HG02763 (cell line): ENCODE measurements at regions not wholly inside any gene's neighbourhood (a gene's known extent, or its start where the extent isn't known, plus 50 kb on each side); places are given as distances from the start of the nearest gene placed in this dataset.
A peak's percentile ranks its signal among the peaks of the same experiment; 100 is the strongest.

Source experiments
- ATAC-seq: cut with Tn5 transposase; IDR thresholded peaks from one replicate; pipeline ENCODE4 v1.9.1; 2021; ENCODE audit warnings: mild to moderate bottlenecking, moderate library complexity; ENCODE audit not compliant: unreplicated experiment

DNA sequence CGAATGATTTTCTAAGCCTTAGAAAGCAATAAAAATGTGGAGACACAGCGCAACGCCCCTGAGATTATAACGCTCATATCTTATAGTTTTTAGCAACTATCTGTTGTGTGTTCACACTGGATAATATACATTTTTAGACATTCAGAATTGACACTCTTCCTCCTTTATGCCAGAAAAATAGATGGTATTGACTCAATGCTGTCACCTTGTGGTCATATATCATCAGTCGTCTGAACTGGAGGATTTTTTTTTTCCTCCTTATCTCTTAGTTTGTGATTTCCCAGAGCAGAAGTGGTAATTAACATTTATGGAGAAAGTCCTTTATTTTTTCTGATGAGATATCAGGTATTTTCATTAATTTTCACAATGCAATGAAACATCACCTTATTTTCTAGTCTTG lies 759.6 kb downstream of the RAB28 start:
- ATAC-seq, result no peak

DNA sequence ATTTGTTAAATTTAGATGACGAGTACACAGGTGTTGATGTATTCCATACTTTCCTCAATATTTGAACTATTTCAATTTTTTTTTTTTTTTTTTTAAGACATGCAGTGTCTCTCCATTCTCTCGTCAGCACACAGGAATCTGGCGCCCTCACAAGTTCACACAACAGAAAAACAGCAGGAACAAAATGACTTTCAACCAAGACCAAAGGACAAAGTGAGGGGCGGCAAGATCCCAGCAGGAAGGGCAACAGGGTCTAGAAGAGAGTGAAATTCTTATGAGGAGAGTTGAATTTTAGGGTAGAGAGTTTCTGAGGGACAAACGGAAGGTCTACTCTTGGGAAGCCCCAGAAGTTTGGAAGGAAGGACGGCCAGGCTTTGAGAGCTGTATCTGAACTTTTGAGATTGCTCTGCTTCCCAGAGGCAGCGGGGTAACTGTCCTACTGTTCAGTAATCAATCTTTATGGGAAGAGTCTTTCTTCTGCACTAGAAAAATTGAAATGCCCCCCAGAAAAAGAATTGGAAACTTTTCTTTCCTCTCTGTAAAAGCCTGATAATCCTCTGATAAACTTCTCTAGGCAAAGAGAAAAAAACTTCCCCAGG lies 760.2 kb downstream of the RAB28 start:
- ATAC-seq, result no peak

DNA sequence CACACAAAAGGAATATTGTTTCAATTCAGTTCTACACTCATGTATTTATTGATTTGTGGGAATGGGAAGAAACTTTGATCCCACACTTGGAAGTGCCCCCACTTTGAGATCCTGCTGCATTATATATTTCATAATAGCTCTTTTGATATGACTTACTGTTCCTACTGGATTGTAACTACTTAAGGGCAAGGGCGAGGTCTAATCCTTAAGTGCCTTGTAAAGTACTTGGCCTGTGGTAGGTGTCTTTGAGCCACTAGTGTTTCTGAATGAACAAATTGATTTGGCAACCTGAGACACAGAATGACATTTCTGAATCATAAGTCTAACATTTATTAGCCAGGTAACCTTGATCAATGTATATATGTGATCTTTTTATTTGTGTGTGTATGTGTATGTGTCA lies 767.2 kb downstream of the RAB28 start:
- ATAC-seq, result no peak

DNA sequence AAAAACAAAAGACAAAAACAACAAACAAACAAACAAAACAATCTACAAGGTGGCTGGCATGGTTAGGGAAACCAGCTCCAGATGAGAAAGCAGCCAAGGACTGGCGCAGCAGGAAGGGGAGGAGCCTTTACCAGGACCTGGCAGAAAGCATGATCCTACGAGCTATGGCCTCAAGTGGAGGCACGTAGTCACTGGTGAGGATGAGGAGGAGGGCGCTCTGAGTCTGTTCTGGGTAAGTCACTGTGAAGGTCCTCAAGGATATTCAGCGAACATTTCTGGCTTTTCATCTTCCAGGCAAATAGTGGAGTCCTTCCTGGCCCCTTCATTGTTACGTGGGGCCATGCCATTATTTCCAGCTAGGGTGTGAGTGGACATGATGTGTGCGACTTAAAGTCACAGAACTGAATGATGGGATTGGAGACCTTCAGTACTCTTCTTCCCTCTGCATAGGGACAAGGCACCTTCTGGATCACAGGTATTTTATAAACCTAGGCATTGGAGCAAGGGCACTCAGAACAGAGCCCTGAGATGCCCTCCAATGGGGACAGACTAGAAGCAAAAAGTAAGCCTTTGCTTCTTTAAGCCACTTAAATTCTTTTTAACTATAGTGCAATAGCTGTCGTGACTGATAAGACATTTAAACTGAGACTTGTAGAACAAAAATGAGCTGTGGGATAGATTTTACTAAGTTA lies 771.3 kb downstream of the RAB28 start:
- ATAC-seq, result no peak

DNA sequence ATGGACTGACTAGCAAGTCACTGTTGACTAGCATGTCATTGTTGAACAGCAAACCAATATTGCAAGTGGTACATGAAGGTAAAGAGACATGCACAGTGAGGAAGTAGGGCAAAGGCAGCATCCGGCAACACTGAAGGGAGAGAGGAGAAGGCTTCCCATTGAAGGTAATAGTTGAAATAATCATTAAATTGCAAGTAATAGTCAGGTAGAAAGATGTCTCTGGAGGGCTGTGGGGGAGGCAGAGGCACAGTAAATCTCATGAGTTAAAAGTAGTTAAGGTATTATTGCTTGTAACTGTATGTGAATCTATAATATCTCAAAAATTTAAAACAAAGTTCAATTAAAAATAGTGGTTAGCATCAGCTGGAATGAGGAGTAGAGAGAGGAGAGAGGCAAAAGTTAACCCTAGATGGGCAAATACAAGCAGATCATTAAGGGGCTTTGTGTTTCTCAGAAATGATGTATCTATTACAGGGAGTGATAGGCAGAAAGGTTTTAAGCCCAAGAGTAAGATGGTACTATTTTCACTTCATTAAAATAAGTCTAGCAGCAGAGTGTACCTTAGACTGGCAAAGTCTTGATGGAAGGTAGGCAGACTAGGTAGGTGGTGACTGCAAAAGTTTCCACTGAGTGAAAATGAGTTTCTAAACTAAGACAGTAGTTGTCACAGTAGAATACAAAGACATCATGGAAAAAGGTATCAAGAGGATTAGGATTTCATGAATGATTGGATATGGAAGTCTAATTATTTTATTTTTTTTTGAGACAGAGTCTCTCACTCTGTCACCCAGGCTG lies 776.6 kb downstream of the RAB28 start:
- no peak for ATAC-seq

DNA sequence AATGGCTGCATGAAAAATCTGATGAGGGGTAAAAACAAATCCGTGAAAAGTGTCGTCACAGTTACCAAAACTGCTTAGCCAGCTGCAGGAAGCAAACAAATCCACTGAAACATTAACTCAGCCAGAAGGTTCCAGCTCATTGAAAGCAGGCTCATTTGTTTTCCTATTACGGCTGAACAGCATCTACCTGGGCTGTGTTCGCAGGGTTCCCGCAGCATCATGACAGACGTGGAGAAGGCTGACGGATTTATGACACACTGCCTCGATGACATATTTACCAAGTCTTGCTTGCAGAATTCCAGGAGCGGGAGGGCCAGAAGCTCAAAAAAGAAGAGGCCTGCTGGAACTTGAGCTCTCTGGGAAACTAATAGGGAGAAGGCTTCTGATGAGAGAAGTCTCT lies 781.1 kb downstream of the RAB28 start:
- no peak for ATAC-seq

DNA sequence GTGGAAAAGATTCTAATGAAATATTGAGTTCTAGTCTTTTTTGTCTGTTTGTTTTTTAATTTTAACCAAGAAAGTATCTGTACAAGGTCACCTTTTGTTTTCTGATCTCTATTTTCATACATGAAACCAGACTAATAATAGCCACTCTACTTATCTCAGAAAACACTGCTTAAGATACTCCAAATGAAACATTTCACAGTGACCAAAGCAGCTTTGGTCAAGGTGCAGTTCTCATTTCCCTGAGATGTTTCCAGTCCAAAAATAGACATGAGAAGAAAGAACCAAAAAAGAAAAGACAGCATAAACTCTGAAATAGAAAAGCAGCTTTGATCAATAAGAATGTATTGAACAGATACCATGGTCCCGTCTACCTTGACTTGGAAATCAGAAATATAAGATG lies 782.8 kb downstream of the RAB28 start:
- ATAC-seq, result no peak

DNA sequence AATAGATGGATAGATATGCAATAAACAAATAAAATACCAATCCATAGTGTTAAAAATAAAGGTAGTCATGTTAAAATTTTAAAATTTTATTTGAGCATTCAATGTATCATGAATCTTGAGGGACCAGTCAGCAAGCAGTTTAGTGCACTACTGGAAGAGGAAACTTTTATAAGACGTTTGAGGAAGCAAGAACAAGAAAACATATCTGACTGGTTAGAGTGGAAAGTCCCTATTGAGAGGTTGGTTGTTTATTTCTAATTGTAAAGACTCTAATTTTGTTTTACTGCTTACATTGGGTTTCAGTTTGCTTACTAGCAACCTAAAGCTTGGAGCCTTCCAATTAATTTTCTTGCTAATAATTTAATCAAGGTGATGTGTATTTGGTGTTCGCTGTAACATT lies 786.2 kb downstream of the RAB28 start:
- ATAC-seq, result peak; percentile 52

DNA sequence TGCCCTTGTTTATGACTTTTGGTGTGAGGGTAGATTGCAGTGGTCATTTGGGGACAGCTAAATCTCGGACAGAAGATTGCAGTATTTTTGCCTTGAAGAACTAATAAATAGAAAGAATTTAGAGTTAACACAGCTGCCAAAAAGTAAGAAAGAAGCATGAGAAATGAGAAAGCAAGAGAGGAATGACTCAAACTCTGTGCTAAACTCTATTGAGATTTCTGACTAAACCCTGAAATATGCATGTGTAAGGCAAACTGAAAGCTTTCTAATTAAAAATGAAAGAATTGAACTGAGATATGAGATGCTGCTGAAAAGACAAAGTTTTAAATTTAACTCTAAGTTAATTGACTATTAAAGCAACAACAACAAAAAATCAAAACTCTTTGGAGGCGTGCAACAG lies 791.3 kb downstream of the RAB28 start:
- no peak for ATAC-seq

DNA sequence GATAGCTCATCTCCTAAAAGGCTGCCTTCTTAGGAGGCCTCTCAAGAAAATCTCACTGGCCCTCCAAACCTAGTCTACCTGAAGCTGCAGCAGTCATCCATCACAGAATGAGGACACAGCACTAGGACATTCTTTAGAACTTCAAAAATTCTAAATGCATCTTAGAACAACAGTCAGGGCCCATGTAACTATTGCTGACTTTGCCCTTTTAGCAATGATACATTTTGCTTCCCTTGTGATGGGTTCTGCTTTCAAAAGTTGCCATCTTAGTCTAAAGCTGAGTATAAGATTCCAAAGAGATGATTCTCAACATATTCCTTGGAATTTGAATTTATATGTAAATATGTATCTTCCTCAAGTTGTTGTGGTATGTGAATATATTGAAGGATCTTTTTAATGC lies 793.0 kb downstream of the RAB28 start:
- ATAC-seq, result no peak

DNA sequence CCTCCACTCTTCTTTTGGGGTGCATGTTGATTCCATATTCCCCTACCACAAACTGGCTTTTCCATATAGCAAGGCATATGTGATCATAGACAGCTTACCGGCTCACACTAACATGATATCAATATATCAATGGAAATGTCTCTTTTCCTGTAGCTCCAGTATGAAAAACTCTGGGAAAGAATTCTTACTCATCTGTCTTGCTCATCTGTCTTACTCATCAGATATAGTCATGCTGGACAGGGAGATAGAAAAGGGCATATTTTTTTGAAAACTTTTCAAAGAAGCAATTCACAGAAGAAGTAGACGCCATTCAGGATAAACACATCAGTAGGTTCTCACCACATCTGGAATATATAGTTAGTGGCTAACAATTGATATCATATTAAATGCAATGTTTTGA lies 794.7 kb downstream of the RAB28 start:
- ATAC-seq, result no peak

DNA sequence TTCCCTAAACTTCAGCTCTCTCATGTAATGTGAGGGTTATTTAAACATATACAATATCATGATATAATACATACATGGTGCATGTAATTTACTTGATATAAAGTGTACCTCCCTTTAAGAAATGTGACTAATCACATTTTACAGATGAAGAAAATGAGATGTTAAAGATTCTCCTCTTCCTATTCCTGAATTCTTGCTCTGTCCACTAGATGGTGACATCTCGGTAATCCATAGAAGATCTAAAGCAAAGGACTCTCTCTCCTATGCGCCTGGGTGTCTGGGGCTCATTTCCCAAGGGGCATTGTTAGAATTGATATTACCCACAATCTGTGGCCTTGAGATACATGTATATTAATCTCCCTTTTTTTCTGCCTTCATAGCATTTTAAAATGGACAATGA lies 804.9 kb downstream of the RAB28 start:
- ATAC-seq, result no peak

DNA sequence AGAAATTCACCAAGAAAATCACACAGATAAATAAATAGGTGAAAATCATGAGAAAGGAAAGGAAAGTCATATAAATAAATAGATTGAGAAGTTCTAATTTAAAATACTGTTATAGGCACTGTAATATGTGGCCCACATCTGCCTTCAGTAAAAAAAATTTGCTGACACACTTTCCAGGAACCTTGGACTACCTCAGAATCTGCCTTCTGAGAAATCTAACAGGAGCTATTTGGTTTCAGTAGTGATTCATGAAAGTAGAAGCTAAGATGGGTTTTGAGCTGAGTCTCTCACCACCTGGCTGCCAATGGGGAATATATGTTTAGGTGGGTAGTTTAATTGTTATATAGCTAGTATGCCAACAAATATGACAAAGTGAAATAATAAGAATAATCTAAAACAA lies 810.0 kb downstream of the RAB28 start:
- ATAC-seq, result no peak

DNA sequence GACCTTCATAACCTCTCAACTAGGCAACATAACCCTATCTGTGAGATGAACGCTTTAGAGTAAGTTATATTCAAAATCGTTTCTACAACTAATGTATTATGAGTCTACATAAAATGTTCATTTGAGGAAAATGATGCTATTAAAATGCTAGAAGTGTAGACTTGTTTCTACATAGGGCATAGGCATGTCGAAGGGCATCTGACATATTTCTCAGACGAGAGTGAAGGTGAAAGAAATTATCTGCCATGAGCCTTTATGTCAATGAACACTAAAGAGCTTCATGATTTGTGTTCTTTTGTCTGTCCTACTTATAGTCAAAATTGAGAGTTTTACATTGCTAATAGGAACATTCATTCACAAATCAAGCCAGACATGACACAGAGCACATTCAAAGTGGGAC lies 811.8 kb downstream of the RAB28 start:
- no peak for ATAC-seq

DNA sequence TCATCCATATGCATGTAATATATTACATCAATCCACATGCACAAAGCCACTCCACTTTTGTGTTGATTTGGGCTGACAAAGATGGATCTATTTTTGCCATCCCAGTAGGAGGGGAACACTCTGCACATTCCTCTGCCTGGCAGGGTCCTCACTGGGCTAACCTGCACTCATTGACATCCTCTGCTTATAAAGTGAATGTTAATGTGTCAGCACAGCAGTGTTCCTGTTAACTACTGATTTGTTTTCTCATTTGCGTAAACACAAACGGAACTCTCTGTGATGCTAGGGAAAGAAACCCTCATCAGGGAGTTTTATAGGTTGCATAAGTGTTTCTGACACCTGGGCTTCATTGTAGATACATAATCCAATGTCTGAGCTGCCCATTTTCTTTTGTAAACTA lies 826.0 kb downstream of the RAB28 start:
- ATAC-seq, result no peak

DNA sequence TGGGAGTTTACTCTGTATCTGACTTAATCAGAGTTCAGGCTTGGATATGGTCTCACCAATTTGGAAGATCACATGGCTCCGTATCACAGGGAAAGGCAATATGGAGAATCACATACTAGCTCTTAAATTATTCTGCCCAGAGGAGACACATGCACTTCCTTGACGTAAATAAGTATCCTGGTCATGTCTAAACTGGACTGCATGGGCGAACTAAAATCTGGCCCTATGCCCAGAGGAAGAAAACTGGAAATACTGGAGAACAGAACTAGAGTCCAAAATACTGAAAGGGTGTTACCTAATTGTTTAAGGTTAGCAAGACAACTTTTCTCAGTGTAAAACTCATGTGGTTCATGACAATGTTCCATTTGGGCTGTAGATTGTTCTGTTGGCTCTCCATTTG lies 832.3 kb downstream of the RAB28 start:
- ATAC-seq, result no peak

DNA sequence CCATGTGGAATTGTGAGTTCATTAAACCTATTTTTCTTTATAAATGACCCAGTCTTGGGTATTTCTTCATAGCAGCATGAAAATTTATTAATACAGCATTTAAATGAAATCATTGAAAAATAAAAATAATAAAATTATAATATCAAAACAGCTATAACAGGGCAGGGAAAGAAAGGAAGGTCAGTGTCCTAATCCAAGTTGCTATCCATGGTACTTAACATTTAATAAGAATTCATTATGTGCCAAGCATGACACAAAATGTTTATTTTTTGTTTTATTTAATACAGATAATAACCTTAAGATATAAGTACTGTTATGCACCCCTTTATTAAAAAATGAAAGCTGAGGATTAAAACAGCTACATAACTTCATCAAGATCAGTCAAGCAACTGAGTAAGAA lies 838.4 kb downstream of the RAB28 start:
- ATAC-seq, result no peak

DNA sequence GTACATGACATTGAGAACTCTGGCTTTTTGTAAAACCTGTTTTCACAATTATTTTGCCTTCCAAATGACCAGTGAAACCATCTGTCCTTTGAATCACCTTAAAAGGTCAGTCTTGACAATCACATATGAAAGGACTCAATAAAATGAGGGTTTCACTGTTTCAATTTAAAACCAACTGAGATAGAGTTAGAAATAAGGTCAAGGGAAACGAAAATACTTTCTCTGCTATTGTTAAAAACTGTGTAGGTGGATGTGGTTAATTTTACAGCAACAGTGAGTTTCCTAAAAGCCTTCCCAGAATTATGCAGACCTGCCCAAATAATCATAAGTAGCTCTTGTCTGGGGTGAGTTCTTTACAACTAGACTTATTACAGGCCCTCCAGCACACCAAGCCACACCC lies 839.9 kb downstream of the RAB28 start:
- no peak for ATAC-seq

DNA sequence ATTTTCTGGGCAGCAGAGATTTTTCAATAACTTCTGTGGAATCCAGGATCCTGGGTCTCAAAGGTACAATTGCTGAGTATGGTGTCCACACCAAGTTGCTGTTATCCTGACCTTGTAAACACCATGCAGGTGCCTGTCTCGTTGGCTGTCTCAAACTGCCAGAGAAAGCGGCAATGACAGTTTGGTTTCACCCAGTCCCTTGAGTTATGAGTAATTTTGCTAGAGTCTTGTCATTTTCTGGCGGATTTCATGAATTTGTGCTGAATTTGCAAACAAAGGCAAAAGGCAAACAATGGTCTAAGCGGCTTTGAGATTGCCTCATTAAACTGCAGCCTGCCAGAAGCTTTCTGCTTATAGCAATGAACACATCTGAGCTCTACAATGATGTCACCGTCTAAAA lies 847.9 kb downstream of the RAB28 start:
- no peak for ATAC-seq

DNA sequence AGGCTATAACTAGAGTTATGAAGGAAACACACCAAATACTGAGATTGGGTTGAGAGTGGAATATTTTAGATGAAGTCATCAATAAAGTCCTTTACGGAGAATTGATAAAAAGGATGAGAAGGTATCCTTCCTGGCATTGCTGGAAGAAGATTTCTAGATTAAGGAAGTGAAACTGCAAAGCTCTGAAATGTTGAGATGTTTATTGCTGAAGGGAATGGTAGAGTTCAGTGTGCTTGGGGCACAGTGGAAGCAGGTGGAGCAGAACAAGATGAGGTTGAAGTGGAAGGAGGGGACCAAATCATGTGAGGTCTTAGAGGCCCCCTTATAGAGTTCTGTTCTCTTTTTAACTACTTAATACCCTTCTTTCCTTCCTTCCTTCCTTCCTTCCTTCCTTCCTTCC lies 848.5 kb downstream of the RAB28 start:
- ATAC-seq, result no peak

DNA sequence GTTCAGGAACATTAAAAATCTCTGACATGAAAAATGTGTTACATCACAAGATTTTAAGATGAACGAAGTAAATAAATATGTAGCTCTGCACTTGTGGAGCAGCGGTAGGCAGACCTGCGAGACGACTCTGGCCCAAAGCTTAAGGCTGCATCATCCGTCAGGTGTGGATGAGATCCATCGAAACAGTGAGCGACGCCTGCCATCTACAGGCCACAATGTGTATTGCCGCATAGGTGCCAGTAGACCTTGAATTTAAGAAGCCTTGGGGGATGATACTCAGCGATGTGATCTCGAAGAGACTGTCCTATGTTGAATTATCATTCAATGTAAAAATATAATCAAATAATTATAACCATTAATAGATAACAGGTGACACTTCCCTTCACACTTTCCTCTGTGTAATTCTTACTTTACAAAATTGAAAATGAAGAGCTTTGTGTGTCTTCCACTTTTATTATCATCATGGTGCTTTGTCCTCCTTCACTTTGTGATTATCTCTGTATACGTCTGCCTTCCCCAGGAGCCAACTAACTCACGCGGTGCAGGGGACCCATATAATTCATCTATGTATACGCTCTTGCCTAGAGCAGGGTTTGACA lies 851.0 kb downstream of the RAB28 start:
- ATAC-seq, result peak; percentile 96

DNA sequence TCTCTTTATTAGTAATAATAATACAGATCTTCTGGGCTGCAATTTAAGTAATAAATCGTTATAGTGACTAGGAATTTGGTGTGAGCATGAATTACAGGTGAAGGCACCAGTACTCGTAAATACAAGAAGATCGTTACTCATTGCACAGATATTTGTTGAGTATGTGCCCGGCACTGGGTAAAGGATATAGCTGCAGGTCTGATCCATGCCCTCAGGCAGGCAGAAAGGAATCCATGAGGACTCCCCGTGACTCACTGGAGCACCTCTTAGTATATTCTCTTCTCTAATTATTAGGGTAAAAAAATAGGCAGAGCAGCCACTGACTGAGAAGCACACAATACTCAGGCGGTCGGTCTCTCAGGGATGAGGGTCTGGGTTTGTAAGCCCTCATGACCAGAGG lies 868.3 kb downstream of the RAB28 start:
- no peak for ATAC-seq
